Right atrium auricular region (tissue), 2 donors: ENCODE measurements at regions not wholly inside any gene's neighbourhood (a gene's known extent, or its start where the extent isn't known, plus 50 kb on each side); places are given as distances from the start of the nearest gene placed in this dataset.
A peak's percentile ranks its signal among the peaks of the same experiment; 100 is the strongest.

Experiments used
- DNase-seq: peaks from one replicate; pipeline ENCODE4 v3.0.0-alpha.2; 2019; ENCODE audit warnings: low spot score
- H3K27ac ChIP-seq, 2 donors: fragments of 200-600 bp; sonication (generic); 1 replicate in 1 of 2; 2 replicates in 1 of 2; pipeline ENCODE4 v1.5.1; 2016 to 2019
- H3K27me3 ChIP-seq, 2 donors: fragments of 200-600 bp; sonication (generic); one replicate each; pipeline versions ENCODE4 v1.5.1 to v1.6.0; 2017 to 2019
- H3K36me3 ChIP-seq: fragments of 200-600 bp; sonication (generic); one replicate; pipeline ENCODE4 v1.5.1; 2016
- H3K4me1 ChIP-seq, 2 donors: fragments of 200-600 bp; sonication (generic); one replicate each; pipeline versions ENCODE4 v1.5.1 to v1.6.0; 2017 to 2019
- H3K4me3 ChIP-seq, 2 donors: fragments of 200-600 bp; sonication (generic); 1 replicate in 1 of 2; 2 replicates in 1 of 2; pipeline ENCODE4 v1.5.1; 2017 to 2019; ENCODE audit warnings: mild to moderate bottlenecking in 1 of 2, moderate library complexity in 1 of 2
- H3K9me3 ChIP-seq, 2 donors: fragments of 200-600 bp; sonication (generic); one replicate each; pipeline ENCODE4 v1.5.1; 2019
- CTCF ChIP-seq, 2 donors: fragments of 200-600 bp; sonication (generic); IDR thresholded peaks; one replicate each; pipeline ENCODE4 v1.5.1; 2019; ENCODE audit warnings: antibody characterized with exemption in 2 of 2

GRCh38 chr10:118918116-118918515 is 111.4 kb upstream of the NANOS1 start:
- Histone ChIP-seq H3K4me3 (no peak overlapping the region), H3K27me3 (no peaks in the 10 kb centered on the region), H3K36me3 (no peaks in the 10 kb centered on the region), H3K9me3 (no peaks in the 10 kb centered on the region), H3K4me1 (peaks cover 0 to 12% of the 10 kb centered on the region in 2 donors), H3K27ac (no peak overlapping the region)
- DNase-seq, result peak; percentile 23
- TF ChIP-seq CTCF (IDR thresholded peaks at IDR 0.05), result no peak

GRCh38 chr10:118918587-118918986 is 110.9 kb upstream of the NANOS1 start:
- DNase-seq, result no peak
- TF ChIP-seq CTCF (IDR thresholded peaks at IDR 0.05), result no peak
- no peaks in the 10 kb centered on the region for H3K36me3 ChIP-seq

GRCh38 chr10:118920206-118920605 is 109.3 kb upstream of the NANOS1 start:
- TF ChIP-seq CTCF (IDR thresholded peaks at IDR 0.05), result no peak
- no peak overlapping the region for H3K4me3 ChIP-seq
- no peaks in the 10 kb centered on the region for H3K27me3 ChIP-seq
- peak; percentile 28 for DNase-seq
- H3K36me3 ChIP-seq, result no peaks in the 10 kb centered on the region
- H3K9me3 ChIP-seq, result no peaks in the 10 kb centered on the region
- no peak overlapping the region for H3K27ac ChIP-seq
- H3K4me1 ChIP-seq, result no peaks in the 10 kb centered on the region

More at GRCh38 chr10:118918587-118918986, 110.9 kb upstream of the NANOS1 start:
- Histone ChIP-seq H3K27me3 (no peaks in the 10 kb centered on the region), H3K4me3 (no peak overlapping the region), H3K4me1 (peaks cover 0 to 9% of the 10 kb centered on the region in 2 donors), H3K9me3 (no peaks in the 10 kb centered on the region), H3K27ac (no peak overlapping the region)

GRCh38 chr10:118922226-118922625 is 107.3 kb upstream of the NANOS1 start:
- Histone ChIP-seq H3K27me3 (no peaks in the 10 kb centered on the region), H3K4me1 (no peaks in the 10 kb centered on the region), H3K4me3 (no peak overlapping the region), H3K36me3 (no peaks in the 10 kb centered on the region), H3K9me3 (no peaks in the 10 kb centered on the region), H3K27ac (no peak overlapping the region)
- TF ChIP-seq CTCF (IDR thresholded peaks at IDR 0.05), result no peak
- DNase-seq, result peak; percentile 13

GRCh38 chr10:118922972-118923371 is 106.5 kb upstream of the NANOS1 start:
- no peaks in the 10 kb centered on the region for H3K36me3 ChIP-seq
- no peaks in the 10 kb centered on the region for H3K4me1 ChIP-seq
- H3K27ac ChIP-seq, result no peak overlapping the region
- no peaks in the 10 kb centered on the region for H3K27me3 ChIP-seq
- no peak overlapping the region for H3K4me3 ChIP-seq
- H3K9me3 ChIP-seq, result no peaks in the 10 kb centered on the region
- no peak for TF ChIP-seq CTCF (IDR thresholded peaks at IDR 0.05)
- no peak for DNase-seq

GRCh38 chr10:118924493-118924892 is 105.0 kb upstream of the NANOS1 start:
- Histone ChIP-seq H3K4me1 (no peaks in the 10 kb centered on the region), H3K9me3 (no peaks in the 10 kb centered on the region), H3K27ac (no peak overlapping the region), H3K4me3 (no peak overlapping the region), H3K36me3 (no peaks in the 10 kb centered on the region), H3K27me3 (no peaks in the 10 kb centered on the region)
- TF ChIP-seq CTCF (IDR thresholded peaks at IDR 0.05), result no peak
- peak; percentile 4 for DNase-seq
